SK-N-MC (cell line): ENCODE measurements at regions not wholly inside any gene's neighbourhood (a gene's known extent, or its start where the extent isn't known, plus 50 kb on each side); places are given as distances from the start of the nearest gene placed in this dataset.

ENCODE experiments used
- EZH2 ChIP-seq: fragments of 200-600 bp; sonication (generic); IDR thresholded peaks from one replicate; pipeline ENCODE4 v1.6.1; 2017; ENCODE audit warnings: antibody characterized with exemption
- POLR2AphosphoS5 ChIP-seq: IDR thresholded peaks from 2 replicates; pipeline ENCODE4 v1.6.1; 2012; ENCODE audit warnings: mild to moderate bottlenecking, low read depth, low read length, borderline replicate concordance

DNA sequence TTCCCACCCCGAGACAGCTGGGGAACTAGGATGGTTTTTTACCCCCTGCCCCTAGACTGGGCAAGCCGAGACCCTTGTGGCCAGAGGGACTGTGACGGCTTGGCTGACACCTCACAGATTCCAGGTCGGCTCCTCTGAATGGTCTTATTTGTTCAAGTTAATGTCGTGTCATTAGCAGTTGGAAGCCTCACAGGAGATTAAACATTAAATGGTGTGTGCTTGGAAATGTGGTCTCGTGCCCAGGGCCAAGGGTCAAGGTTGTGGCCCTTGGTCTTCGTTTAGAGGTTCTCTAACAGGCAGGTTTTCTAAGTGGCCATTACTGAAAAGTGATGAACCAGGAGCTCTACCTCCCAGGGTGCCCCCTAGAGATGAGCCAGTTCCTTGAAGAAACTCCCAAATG, 61.2 kb upstream of the RXRA start:
- TF ChIP-seq EZH2 (no peak), POLR2AphosphoS5 (no peak)
